PC-9 (cell line): ENCODE measurements at regions not wholly inside any gene's neighbourhood (a gene's known extent, or its start where the extent isn't known, plus 50 kb on each side); places are given as distances from the start of the nearest gene placed in this dataset.

Source experiments
- BruUV-seq: library from RNA; stranded (reverse); fragments of 400-500 nt; replicated peaks from 2 replicates; lab custom pipeline; 2021; lab: Mats Ljungman, UMichigan
- CTCF ChIA-PET: fragments of 300-600 bp; sonication (Branson Sonifier 250); formaldehyde crosslinking; loops from one replicate; lab custom pipeline; 2022; ENCODE audit warnings: antibody characterized with exemption; lab: Charles Lee
- POLR2A ChIA-PET: fragments of 300-600 bp; sonication (Branson Sonifier 250); formaldehyde crosslinking; loops from one replicate; lab custom pipeline; 2022; ENCODE audit warnings: antibody characterized with exemption; ENCODE audit not compliant: unreplicated experiment; lab: Charles Lee
- DNase-seq, 2 experiments: peaks; one replicate each; pipeline versions ENCODE4 v3.0.0 to v3.0.0-alpha.2; 2015 to 2022; ENCODE audit warnings: mixed read lengths in 1 of 2
- H2AFZ ChIP-seq: fragments of 200-600 bp; sonication (generic); 2 replicates; pipeline ENCODE4 v1.8.1; 2017; ENCODE audit warnings: antibody characterized with exemption
- H3F3A ChIP-seq: fragments of 200-600 bp; sonication (generic); 2 replicates; pipeline ENCODE4 v1.8.1; 2017; ENCODE audit warnings: antibody characterized with exemption, mild to moderate bottlenecking, low read depth; ENCODE audit not compliant: insufficient read depth
- H3K27ac ChIP-seq: fragments of 200-600 bp; sonication (generic); 2 replicates; pipeline ENCODE4 v1.6.1; 2016; ENCODE audit warnings: mixed run types
- H3K27me3 ChIP-seq: fragments of 200-600 bp; sonication (generic); 2 replicates; pipeline ENCODE4 v1.6.1; 2016; ENCODE audit warnings: low read depth, mixed run types; ENCODE audit not compliant: insufficient read depth
- H3K36me3 ChIP-seq: fragments of 200-600 bp; sonication (generic); 2 replicates; pipeline ENCODE4 v1.6.1; 2016; ENCODE audit warnings: low read depth, mixed run types
- H3K4me1 ChIP-seq: fragments of 200-600 bp; sonication (generic); replicated peaks from 2 replicates; pipeline ENCODE4 v1.6.1; 2016; ENCODE audit warnings: mixed run types; ENCODE audit not compliant: insufficient read depth
- H3K4me2 ChIP-seq: fragments of 200-600 bp; sonication (generic); 2 replicates; pipeline ENCODE4 v1.6.1; 2017; ENCODE audit warnings: mixed run types
- H3K4me3 ChIP-seq: fragments of 200-600 bp; sonication (generic); 2 replicates; pipeline ENCODE4 v1.6.1; 2016; ENCODE audit warnings: mixed run types
- H3K79me2 ChIP-seq: fragments of 200-600 bp; sonication (generic); 2 replicates; pipeline ENCODE4 v1.6.1; 2017; ENCODE audit warnings: low read depth, mixed run types
- H3K9me2 ChIP-seq: fragments of 200-600 bp; sonication (generic); 2 replicates; pipeline ENCODE4 v1.8.1; 2017; ENCODE audit warnings: mild to moderate bottlenecking; ENCODE audit not compliant: insufficient read depth
- H3K9me3 ChIP-seq: fragments of 200-600 bp; sonication (generic); 2 replicates; pipeline ENCODE4 v1.8.1; 2016; ENCODE audit warnings: low read depth; ENCODE audit not compliant: insufficient read depth
- H4K20me1 ChIP-seq: fragments of 200-600 bp; sonication (generic); 2 replicates; pipeline ENCODE4 v1.8.1; 2017; ENCODE audit not compliant: insufficient read depth
- EZH2 ChIP-seq: fragments of 200-600 bp; sonication (generic); IDR thresholded peaks from 2 replicates; pipeline ENCODE4 v1.8.0; 2017; ENCODE audit warnings: antibody characterized with exemption, low read depth
- intact Hi-C: fragments of 100-400 bp; cut with micrococcal nuclease; formaldehyde crosslinking; loops from one replicate; pipeline ENCODE4 v1.10.0; 2022; ENCODE audit not compliant: unreplicated experiment
- TF ChIP-seq, protein P1 (sequence below): fragments of 200-600 bp; sonication (generic); conservative IDR thresholded peaks from 2 replicates; pipeline ENCODE4 v1.6.1; 2017; ENCODE audit warnings: mixed run types, antibody characterized with exemption, mild to moderate bottlenecking, moderate library complexity

DNA sequence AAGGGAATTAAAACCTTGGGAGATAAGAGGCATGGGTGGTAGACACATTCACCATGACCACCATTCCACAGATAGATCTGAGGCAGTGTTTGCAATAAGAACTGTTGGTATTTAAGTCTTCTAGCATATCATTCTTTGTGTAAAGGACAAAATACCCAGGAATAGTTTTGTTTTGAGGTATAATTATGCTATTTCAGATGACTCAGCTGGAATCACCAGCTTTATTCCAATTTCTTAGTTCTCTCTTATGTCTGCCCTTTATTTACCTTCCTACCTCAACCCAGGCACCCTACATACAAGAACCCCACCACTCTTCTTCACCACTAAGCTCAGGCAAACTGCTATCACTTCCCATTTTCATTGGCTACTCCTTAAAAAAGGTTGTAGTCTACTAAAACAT, 94.7 kb upstream of the TRIO start:
- Histone ChIP-seq H4K20me1 (no peaks in the 10 kb centered on the region), H3K9me3 (0 out of 2 replicates have a peak, but pooled peaks cover 3% of the 10 kb centered on the region), H3K36me3 (no peaks in the 10 kb centered on the region), H3K4me2 (no peak overlapping the region), H3K27me3 (no peaks in the 10 kb centered on the region), H2AFZ (no peak overlapping the region), H3K9me2 (no peaks in the 10 kb centered on the region), H3K4me1 (no peaks in the 10 kb centered on the region), H3K79me2 (no peaks in the 10 kb centered on the region), H3F3A (no peaks in the 10 kb centered on the region), H3K27ac (no peak overlapping the region), H3K4me3 (no peak overlapping the region)
- no peak for DNase-seq
- intact Hi-C loops = no loop called here
- BruUV-seq = no TSS peak
- ChIA-PET CTCF (no interaction called here), POLR2A (no interaction called here)
- TF ChIP-seq, protein P1, sequence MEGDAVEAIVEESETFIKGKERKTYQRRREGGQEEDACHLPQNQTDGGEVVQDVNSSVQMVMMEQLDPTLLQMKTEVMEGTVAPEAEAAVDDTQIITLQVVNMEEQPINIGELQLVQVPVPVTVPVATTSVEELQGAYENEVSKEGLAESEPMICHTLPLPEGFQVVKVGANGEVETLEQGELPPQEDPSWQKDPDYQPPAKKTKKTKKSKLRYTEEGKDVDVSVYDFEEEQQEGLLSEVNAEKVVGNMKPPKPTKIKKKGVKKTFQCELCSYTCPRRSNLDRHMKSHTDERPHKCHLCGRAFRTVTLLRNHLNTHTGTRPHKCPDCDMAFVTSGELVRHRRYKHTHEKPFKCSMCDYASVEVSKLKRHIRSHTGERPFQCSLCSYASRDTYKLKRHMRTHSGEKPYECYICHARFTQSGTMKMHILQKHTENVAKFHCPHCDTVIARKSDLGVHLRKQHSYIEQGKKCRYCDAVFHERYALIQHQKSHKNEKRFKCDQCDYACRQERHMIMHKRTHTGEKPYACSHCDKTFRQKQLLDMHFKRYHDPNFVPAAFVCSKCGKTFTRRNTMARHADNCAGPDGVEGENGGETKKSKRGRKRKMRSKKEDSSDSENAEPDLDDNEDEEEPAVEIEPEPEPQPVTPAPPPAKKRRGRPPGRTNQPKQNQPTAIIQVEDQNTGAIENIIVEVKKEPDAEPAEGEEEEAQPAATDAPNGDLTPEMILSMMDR = no peak
- no peak for TF ChIP-seq EZH2

DNA sequence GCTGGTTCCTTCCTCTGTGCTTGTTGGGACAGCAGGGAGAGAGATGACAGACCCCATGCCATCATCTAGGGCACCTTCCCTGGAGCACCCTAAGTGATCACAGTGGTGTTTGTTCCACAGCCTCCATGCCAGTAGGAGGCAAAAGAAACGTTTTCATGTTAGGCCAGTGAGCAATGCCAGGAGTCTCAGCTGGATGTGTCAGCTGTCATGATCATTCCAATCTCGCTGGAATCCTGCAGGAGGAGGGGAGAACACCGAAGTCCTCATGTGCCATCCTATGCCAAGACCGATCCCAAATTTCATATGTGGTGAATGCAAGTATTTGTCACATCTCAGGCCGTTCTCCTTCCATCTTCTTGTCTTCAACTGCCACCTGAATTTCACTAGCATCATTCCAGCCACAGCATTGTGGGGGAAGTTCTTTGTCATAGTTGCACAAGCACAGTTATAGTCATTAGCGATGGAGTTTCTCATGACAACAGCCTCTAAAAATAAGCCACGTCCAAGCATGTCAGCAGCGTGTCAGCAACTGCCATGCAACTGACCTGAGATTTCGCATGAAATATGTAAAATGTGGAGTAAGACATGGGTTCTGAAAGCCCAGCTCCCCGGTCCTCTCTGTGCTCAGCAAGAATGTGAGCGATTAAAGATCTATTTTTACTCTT, 97.2 kb upstream of the DNAH5 start:
- Histone ChIP-seq H3K9me3 (0 out of 2 replicates have a peak, but pooled peaks cover 3% of the 10 kb centered on the region), H3K79me2 (no peaks in the 10 kb centered on the region), H3F3A (peaks cover 39% of the 10 kb centered on the region), H3K9me2 (no peaks in the 10 kb centered on the region), H3K4me2 (no peak overlapping the region), H3K27ac (no peak overlapping the region), H3K4me1 (peaks cover 46% of the 10 kb centered on the region), H4K20me1 (no peaks in the 10 kb centered on the region), H3K27me3 (no peaks in the 10 kb centered on the region), H3K4me3 (no peak overlapping the region), H3K36me3 (no peaks in the 10 kb centered on the region), H2AFZ (no peak overlapping the region)
- TF ChIP-seq EZH2 = no peak
- TF ChIP-seq, protein P1 = no peak
- CTCF ChIA-PET = no interaction called here
- no TSS peak for BruUV-seq
- intact Hi-C loops = no loop called here
- POLR2A ChIA-PET = no interaction called here
- no peak for DNase-seq

DNA sequence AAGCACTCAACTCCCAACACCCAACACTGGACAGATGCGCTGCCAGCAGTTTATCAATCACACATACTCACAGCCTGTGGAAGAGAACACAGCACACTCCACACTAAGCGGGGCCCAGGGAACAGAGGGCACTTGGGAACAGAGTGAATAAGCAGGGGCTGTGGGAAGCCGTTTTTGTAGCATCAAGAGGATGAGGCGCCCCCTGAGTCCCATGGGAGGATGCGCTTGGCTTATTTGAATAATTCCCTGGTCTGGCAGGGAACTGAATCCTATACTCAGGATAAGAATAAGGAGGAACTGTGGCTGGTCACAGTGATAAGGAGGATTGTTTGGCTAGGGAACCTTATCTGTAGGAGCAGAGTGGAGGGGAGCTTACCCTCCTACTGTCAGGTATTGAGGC, 96.1 kb upstream of the DNAH5 start:
- Histone ChIP-seq H3K27ac (peak overlapping the region; percentile 98), H3K4me3 (no peak overlapping the region), H3K9me3 (0 out of 2 replicates have a peak, but pooled peaks cover 3% of the 10 kb centered on the region), H3K4me2 (no peak overlapping the region), H3K36me3 (no peaks in the 10 kb centered on the region), H2AFZ (no peak overlapping the region), H3K4me1 (peaks cover 53% of the 10 kb centered on the region), H3K27me3 (no peaks in the 10 kb centered on the region), H3K79me2 (no peaks in the 10 kb centered on the region), H3K9me2 (no peaks in the 10 kb centered on the region), H4K20me1 (no peaks in the 10 kb centered on the region), H3F3A (peaks cover 46% of the 10 kb centered on the region)
- intact Hi-C loops = no loop called here
- TF ChIP-seq, protein P1 = no peak
- no peak for TF ChIP-seq EZH2
- no TSS peak for BruUV-seq
- no peak for DNase-seq
- ChIA-PET POLR2A (interaction anchor here (0.7 to 1.6 kb wide), 2 partner anchors 9 to 228 kb away, joined by 5 to 17 read pairs; no protein-coding TSS in a partner anchor), CTCF (no interaction called here)
